ENCODE measurements at regions not wholly inside any gene's neighbourhood (a gene's known extent, or its start where the extent isn't known, plus 50 kb on each side); places are given as distances from the start of the nearest gene placed in this dataset.

GRCh38 chr12:24394246-24394645 is 444.8 kb upstream of the SOX5 start:
- TF ChIP-seq, protein P1, sequence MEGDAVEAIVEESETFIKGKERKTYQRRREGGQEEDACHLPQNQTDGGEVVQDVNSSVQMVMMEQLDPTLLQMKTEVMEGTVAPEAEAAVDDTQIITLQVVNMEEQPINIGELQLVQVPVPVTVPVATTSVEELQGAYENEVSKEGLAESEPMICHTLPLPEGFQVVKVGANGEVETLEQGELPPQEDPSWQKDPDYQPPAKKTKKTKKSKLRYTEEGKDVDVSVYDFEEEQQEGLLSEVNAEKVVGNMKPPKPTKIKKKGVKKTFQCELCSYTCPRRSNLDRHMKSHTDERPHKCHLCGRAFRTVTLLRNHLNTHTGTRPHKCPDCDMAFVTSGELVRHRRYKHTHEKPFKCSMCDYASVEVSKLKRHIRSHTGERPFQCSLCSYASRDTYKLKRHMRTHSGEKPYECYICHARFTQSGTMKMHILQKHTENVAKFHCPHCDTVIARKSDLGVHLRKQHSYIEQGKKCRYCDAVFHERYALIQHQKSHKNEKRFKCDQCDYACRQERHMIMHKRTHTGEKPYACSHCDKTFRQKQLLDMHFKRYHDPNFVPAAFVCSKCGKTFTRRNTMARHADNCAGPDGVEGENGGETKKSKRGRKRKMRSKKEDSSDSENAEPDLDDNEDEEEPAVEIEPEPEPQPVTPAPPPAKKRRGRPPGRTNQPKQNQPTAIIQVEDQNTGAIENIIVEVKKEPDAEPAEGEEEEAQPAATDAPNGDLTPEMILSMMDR (IDR thresholded peaks at IDR 0.05; ENCODE audit: insufficient read depth, low read length) = no peak
- TF ChIP-seq POLR2AphosphoS5 (IDR thresholded peaks at IDR 0.05; ENCODE audit: low read depth) = no peak
- TF ChIP-seq REST (IDR thresholded peaks at IDR 0.05; ENCODE audit: insufficient replicate concordance, low read depth) = no peak
- no peak for TF ChIP-seq GABPA (IDR thresholded peaks at IDR 0.05; ENCODE audit: low read depth)
